GM23338 (cell line): ENCODE measurements at regions not wholly inside any gene's neighbourhood (a gene's known extent, or its start where the extent isn't known, plus 50 kb on each side); places are given as distances from the start of the nearest gene placed in this dataset.

ENCODE experiments used
- ATAC-seq: fragments of 200-7000 bp; cut with Tn5 transposase; 3 replicates; pipeline ENCODE4 v1.9.1; 2020
- DNase-seq: peaks from one replicate; pipeline ENCODE4 v3.0.0-alpha.2; 2015; ENCODE audit warnings: low spot score
- H2AFZ ChIP-seq: fragments of 200-600 bp; sonication (generic); 2 replicates; pipeline ENCODE4 v1.8.0; 2016; ENCODE audit warnings: antibody characterized with exemption, mild to moderate bottlenecking, moderate library complexity
- H3F3A ChIP-seq: fragments of 200-600 bp; sonication (generic); replicated peaks from 2 replicates; pipeline ENCODE4 v1.8.0; 2017; ENCODE audit warnings: antibody characterized with exemption, mixed run types, low read depth
- H3K27ac ChIP-seq: fragments of 200-600 bp; sonication (generic); 2 replicates; pipeline ENCODE4 v1.6.1; 2016; ENCODE audit warnings: low read depth
- H3K27me3 ChIP-seq: fragments of 200-600 bp; sonication (generic); 2 replicates; pipeline ENCODE4 v1.8.0; 2016; ENCODE audit warnings: mild to moderate bottlenecking, mixed run types, moderate library complexity; ENCODE audit not compliant: insufficient read depth
- H3K36me3 ChIP-seq: fragments of 200-600 bp; sonication (generic); 2 replicates; pipeline ENCODE4 v1.8.0; 2016; ENCODE audit warnings: mild to moderate bottlenecking; ENCODE audit not compliant: insufficient read depth
- H3K4me1 ChIP-seq: fragments of 200-600 bp; sonication (generic); 2 replicates; pipeline ENCODE4 v1.8.0; 2016; ENCODE audit warnings: mild to moderate bottlenecking, moderate library complexity; ENCODE audit not compliant: insufficient read depth
- H3K4me2 ChIP-seq: fragments of 200-600 bp; sonication (generic); 2 replicates; pipeline ENCODE4 v1.7.1; 2017; ENCODE audit warnings: mixed run types
- H3K4me3 ChIP-seq: fragments of 200-600 bp; sonication (generic); 2 replicates; pipeline ENCODE4 v1.6.1; 2016; ENCODE audit warnings: mixed run types
- H3K79me2 ChIP-seq: fragments of 200-600 bp; sonication (generic); replicated peaks from 2 replicates; pipeline ENCODE4 v1.8.0; 2017; ENCODE audit warnings: mild to moderate bottlenecking; ENCODE audit not compliant: insufficient read depth
- H3K9me2 ChIP-seq: fragments of 200-600 bp; sonication (generic); 2 replicates; pipeline ENCODE4 v1.8.0; 2017; ENCODE audit not compliant: insufficient read depth
- H4K20me1 ChIP-seq: fragments of 200-600 bp; sonication (generic); replicated peaks from 2 replicates; pipeline ENCODE4 v1.8.0; 2017; ENCODE audit warnings: mild to moderate bottlenecking; ENCODE audit not compliant: insufficient read depth
- H3K27ac Mint-ChIP-seq: 2 replicates; pipeline ENCODE4 v1.8.0; 2020; ENCODE audit warnings: inconsistent platforms, mild to moderate bottlenecking, moderate library complexity, mixed read lengths
- H3K27me3 Mint-ChIP-seq: 3 replicates; pipeline ENCODE4 v1.8.0; 2022; ENCODE audit warnings: low read depth, mild to moderate bottlenecking, moderate library complexity, mixed read lengths, inconsistent platforms; ENCODE audit not compliant: insufficient read depth, poor library complexity
- H3K36me3 Mint-ChIP-seq: 3 replicates; pipeline ENCODE4 v1.8.0; 2021; ENCODE audit warnings: low read depth, mild to moderate bottlenecking, inconsistent platforms, moderate library complexity, mixed read lengths
- H3K4me1 Mint-ChIP-seq: 3 replicates; pipeline ENCODE4 v1.8.0; 2020; ENCODE audit warnings: mild to moderate bottlenecking, inconsistent platforms, mixed read lengths
- H3K4me3 Mint-ChIP-seq: 3 replicates; pipeline ENCODE4 v1.8.0; 2021; ENCODE audit warnings: moderate library complexity, mild to moderate bottlenecking, inconsistent platforms, mixed read lengths
- H3K9me3 Mint-ChIP-seq: 3 replicates; pipeline ENCODE4 v1.8.0; 2020; ENCODE audit warnings: moderate library complexity, mild to moderate bottlenecking, inconsistent platforms, mixed read lengths
- CREB1 ChIP-seq: fragments of 250-450 bp; sonication (Bioruptor Pico); IDR thresholded peaks from 2 replicates; pipeline ENCODE4 v1.5.0; 2020; ENCODE audit warnings: low read depth, mild to moderate bottlenecking, moderate library complexity
- EZH2 ChIP-seq: fragments of 200-600 bp; sonication (generic); IDR thresholded peaks from one replicate; pipeline ENCODE4 v1.8.0; 2017; ENCODE audit warnings: antibody characterized with exemption, mild to moderate bottlenecking, low read depth; ENCODE audit not compliant: unreplicated experiment
- TF ChIP-seq, protein P1 (sequence below): IDR thresholded peaks from one replicate; pipeline ENCODE4 v1.6.1; 2018; ENCODE audit warnings: antibody characterized with exemption; ENCODE audit not compliant: unreplicated experiment

DNA sequence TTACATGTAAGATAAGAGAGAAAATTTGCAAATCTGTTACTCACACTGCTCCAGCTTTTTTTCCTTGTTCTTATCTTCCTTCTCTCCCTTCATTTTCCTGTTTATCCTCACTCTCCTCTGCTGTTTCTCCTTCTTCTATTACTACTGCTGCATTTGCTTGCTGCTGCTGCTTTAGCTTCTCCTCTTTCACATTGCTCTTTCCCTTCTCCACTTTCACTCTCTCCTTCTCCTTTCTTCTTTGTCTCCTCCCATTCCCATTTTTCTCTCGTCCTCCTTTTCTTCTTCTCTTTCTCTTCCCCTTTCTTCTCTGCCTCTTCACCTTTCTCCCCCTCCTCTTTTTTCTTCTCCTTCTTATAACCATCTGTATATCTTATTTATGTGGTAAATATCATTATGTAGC, 288.6 kb downstream of the CDH9 start (continued):
- TF ChIP-seq CREB1 (CRISPR knock-in tag), result no peak

DNA sequence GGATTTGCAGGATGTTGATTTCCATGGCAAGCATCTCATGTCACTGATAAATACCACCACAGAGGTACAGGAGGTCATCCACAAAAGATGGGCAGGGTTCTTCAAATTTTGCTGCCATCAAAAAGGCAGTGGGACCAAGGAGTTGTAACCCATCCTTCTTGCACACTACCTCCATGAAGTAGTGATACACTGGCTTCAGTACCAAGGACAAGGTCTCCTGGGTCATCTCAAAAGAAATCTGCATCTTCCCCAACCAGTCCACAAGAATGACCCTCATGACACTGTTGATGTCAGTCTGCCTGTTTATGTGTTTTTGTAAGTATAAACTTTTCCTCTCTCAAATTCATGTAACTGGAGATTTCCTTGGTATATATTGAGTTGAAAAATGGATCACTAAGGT, 298.2 kb downstream of the CDH9 start:
- Mint-ChIP-seq H3K27me3 (no peaks in the 10 kb centered on the region), H3K4me3 (no peak overlapping the region), H3K9me3 (no peaks in the 10 kb centered on the region; the same call in 2 of the 3 replicates), H3K27ac (no peak overlapping the region), H3K36me3 (no peaks in the 10 kb centered on the region), H3K4me1 (no peaks in the 10 kb centered on the region)
- Histone ChIP-seq H3F3A (no peaks in the 10 kb centered on the region), H3K27ac (no peak overlapping the region), H3K9me2 (peaks cover 5% of the 10 kb centered on the region; the same call in 1 of the 2 replicates), H4K20me1 (no peaks in the 10 kb centered on the region), H3K27me3 (no peaks in the 10 kb centered on the region), H2AFZ (no peak overlapping the region), H3K4me3 (no peak overlapping the region), H3K36me3 (no peaks in the 10 kb centered on the region), H3K4me2 (no peak overlapping the region), H3K79me2 (no peaks in the 10 kb centered on the region), H3K4me1 (no peaks in the 10 kb centered on the region)
- no peak for TF ChIP-seq EZH2
- TF ChIP-seq, protein P1, sequence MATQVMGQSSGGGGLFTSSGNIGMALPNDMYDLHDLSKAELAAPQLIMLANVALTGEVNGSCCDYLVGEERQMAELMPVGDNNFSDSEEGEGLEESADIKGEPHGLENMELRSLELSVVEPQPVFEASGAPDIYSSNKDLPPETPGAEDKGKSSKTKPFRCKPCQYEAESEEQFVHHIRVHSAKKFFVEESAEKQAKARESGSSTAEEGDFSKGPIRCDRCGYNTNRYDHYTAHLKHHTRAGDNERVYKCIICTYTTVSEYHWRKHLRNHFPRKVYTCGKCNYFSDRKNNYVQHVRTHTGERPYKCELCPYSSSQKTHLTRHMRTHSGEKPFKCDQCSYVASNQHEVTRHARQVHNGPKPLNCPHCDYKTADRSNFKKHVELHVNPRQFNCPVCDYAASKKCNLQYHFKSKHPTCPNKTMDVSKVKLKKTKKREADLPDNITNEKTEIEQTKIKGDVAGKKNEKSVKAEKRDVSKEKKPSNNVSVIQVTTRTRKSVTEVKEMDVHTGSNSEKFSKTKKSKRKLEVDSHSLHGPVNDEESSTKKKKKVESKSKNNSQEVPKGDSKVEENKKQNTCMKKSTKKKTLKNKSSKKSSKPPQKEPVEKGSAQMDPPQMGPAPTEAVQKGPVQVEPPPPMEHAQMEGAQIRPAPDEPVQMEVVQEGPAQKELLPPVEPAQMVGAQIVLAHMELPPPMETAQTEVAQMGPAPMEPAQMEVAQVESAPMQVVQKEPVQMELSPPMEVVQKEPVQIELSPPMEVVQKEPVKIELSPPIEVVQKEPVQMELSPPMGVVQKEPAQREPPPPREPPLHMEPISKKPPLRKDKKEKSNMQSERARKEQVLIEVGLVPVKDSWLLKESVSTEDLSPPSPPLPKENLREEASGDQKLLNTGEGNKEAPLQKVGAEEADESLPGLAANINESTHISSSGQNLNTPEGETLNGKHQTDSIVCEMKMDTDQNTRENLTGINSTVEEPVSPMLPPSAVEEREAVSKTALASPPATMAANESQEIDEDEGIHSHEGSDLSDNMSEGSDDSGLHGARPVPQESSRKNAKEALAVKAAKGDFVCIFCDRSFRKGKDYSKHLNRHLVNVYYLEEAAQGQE, result peak; percentile 26
- DNase-seq (no peak), ATAC-seq (no peak)

DNA sequence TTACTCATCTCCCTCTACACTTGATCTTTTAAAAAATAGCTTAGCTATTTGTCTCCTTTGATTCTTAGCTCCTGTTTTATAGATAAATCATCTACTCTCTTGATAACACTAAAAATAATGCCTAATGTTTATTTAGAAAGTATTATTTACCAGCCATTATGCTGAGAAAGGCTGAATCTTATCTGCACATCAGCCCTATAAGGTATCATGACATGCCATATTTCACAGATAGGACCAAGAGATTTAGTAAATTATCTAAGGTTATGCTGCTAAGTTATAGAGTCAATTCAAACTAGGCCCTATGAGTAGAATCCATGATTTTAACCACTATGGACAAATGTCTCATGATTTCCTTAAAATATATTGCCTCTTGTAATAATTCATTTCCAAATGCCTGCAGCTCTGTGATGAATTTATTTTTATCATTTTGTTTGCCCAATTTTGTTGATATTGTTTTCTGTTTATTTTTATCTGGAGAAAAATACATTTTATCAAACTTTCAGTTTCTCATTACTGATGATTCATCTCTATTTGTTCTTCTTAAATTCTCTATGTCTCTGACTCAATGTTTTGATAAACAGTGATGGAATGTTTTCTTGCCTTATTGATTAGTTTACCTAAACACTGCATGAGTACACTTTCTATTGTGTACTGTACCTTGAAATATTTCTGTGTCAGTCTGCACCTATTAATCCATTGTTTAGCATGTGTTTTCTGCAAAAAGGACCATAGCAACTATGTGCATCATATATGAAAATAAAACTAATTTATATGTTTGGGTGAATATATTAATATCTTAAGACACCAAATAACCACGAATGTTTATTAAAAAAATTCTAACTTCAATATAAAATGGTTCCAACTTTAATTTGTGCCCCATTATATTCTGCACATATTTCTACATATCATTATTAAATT, 300.8 kb downstream of the CDH9 start:
- Histone ChIP-seq H3K27me3 (no peaks in the 10 kb centered on the region), H3K4me3 (no peak overlapping the region), H3K36me3 (no peaks in the 10 kb centered on the region), H4K20me1 (no peaks in the 10 kb centered on the region), H3K9me2 (peaks cover 5% of the 10 kb centered on the region; the same call in 1 of the 2 replicates), H3K4me2 (no peak overlapping the region), H3K27ac (no peak overlapping the region), H3K4me1 (no peaks in the 10 kb centered on the region), H3F3A (no peaks in the 10 kb centered on the region), H2AFZ (no peak overlapping the region), H3K79me2 (no peaks in the 10 kb centered on the region)
- H3K4me3 Mint-ChIP-seq, result no peak overlapping the region
- no peaks in the 10 kb centered on the region for H3K36me3 Mint-ChIP-seq
- H3K27me3 Mint-ChIP-seq, result no peaks in the 10 kb centered on the region
- DNase-seq, result no peak
- H3K4me1 Mint-ChIP-seq, result no peaks in the 10 kb centered on the region
- no peak overlapping the region for H3K27ac Mint-ChIP-seq
- TF ChIP-seq, protein P1, result no peak
- H3K9me3 Mint-ChIP-seq, result no peaks in the 10 kb centered on the region; the same call in 2 of the 3 replicates
- ATAC-seq, result no peak
